H1 (cell line): ENCODE measurements at regions not wholly inside any gene's neighbourhood (a gene's known extent, or its start where the extent isn't known, plus 50 kb on each side); places are given as distances from the start of the nearest gene placed in this dataset.

Source experiments
- CTCF ChIA-PET: fragments of 300-600 bp; sonication (Branson Sonifier 250); formaldehyde crosslinking; loops from one replicate; lab custom pipeline; 2021; ENCODE audit not compliant: partially characterized antibody; lab: Charles Lee
- POLR2A ChIA-PET: fragments of 300-600 bp; sonication (Branson Sonifier 250); formaldehyde crosslinking; loops from one replicate; lab custom pipeline; 2021; ENCODE audit warnings: inconsistent platforms; ENCODE audit not compliant: partially characterized antibody; lab: Charles Lee
- DNase-seq, 2 experiments: peaks; one replicate each; pipeline versions ENCODE4 v3.0.0 to v3.0.0-alpha.2; 2010 to 2022; ENCODE audit warnings: low spot score in 2 of 2, low read depth in 1 of 2, mixed read lengths in 1 of 2
- FAIRE-seq: peaks from 2 replicates; lab custom pipeline; 2011; peaks lifted over from hg19 to GRCh38; lab: Jason Lieb, UNC
- H2AFZ ChIP-seq: 2 replicates; pipeline ENCODE4 v1.8.1; 2012; ENCODE audit warnings: low read length, inconsistent platforms
- H2AK5ac ChIP-seq: 2 replicates; pipeline ENCODE4 v1.6.1; 2013; ENCODE audit warnings: low read depth, low read length
- H2BK120ac ChIP-seq: replicated peaks from 2 replicates; pipeline ENCODE3; 2013; ENCODE audit warnings: low read depth, low read length, inconsistent platforms
- H2BK12ac ChIP-seq: 2 replicates; pipeline ENCODE4 v1.6.1; 2013; ENCODE audit warnings: low read depth, low read length
- H2BK15ac ChIP-seq: 2 replicates; pipeline ENCODE4 v1.6.1; 2013; ENCODE audit warnings: low read length
- H2BK20ac ChIP-seq: 2 replicates; pipeline ENCODE4 v1.6.1; 2013; ENCODE audit warnings: low read length
- H2BK5ac ChIP-seq: 2 replicates; pipeline ENCODE4 v1.6.1; 2013; ENCODE audit warnings: low read depth, low read length
- H3K14ac ChIP-seq: 2 replicates; pipeline ENCODE4 v1.6.1; 2013; ENCODE audit warnings: inconsistent platforms; ENCODE audit not compliant: insufficient read length
- H3K18ac ChIP-seq: 2 replicates; pipeline ENCODE4 v1.6.1; 2013; ENCODE audit warnings: low read length; ENCODE audit errors: extremely low read depth
- H3K23ac ChIP-seq: 2 replicates; pipeline ENCODE4 v1.6.1; 2013; ENCODE audit warnings: inconsistent platforms; ENCODE audit not compliant: insufficient read length
- H3K23me2 ChIP-seq: 2 replicates; pipeline ENCODE4 v1.6.1; 2013; ENCODE audit warnings: low read depth, low read length
- H3K27ac ChIP-seq: 2 replicates; pipeline ENCODE4 v1.6.1; 2011; ENCODE audit warnings: low read depth, low read length, inconsistent platforms
- H3K27me3 ChIP-seq, 4 experiments: replicated peaks in 1 of 4; 1 replicate in 1 of 4; 2 replicates in 3 of 4; pipeline versions ENCODE4 v1.6.1 to v1.8.1; 2011 to 2013; ENCODE audit warnings: low read length in 3 of 4, mild to moderate bottlenecking in 3 of 4, inconsistent platforms in 2 of 4, mixed read lengths in 2 of 4, moderate library complexity in 1 of 4; ENCODE audit not compliant: control insufficient read depth in 3 of 4, insufficient read depth in 3 of 4; ENCODE audit errors: extremely low read depth in 1 of 4
- H3K36me3 ChIP-seq, 4 experiments: 2 replicates each; pipeline versions ENCODE4 v1.6.1 to v1.8.1; 2011 to 2013; ENCODE audit warnings: mild to moderate bottlenecking in 4 of 4, low read length in 3 of 4, moderate library complexity in 2 of 4, control low read depth in 1 of 4, inconsistent platforms in 1 of 4; ENCODE audit not compliant: insufficient read depth in 4 of 4, control insufficient read depth in 2 of 4
- H3K4ac ChIP-seq: replicated peaks from 2 replicates; pipeline ENCODE3; 2013; ENCODE audit warnings: low read length, low read depth, mixed read lengths, inconsistent platforms; ENCODE audit not compliant: insufficient read length
- H3K4me1 ChIP-seq, 4 experiments: replicated peaks in 1 of 4; 1 replicate in 1 of 4; 2 replicates in 3 of 4; pipeline versions ENCODE4 v1.6.1 to v1.8.1; 2011 to 2013; ENCODE audit warnings: low read length in 3 of 4, inconsistent platforms in 2 of 4, mixed read lengths in 1 of 4; ENCODE audit not compliant: insufficient read depth in 4 of 4, control insufficient read depth in 3 of 4
- H3K4me2 ChIP-seq, 2 experiments: 2 replicates each; pipeline versions ENCODE4 v1.6.1 to v1.8.1; 2011 to 2013; ENCODE audit warnings: low read depth in 2 of 2, low read length in 2 of 2, control low read depth in 1 of 2, inconsistent platforms in 1 of 2, mild to moderate bottlenecking in 1 of 2; ENCODE audit not compliant: insufficient read depth in 1 of 2
- H3K4me3 ChIP-seq, 4 experiments: fragments of 200-600, 300-600 bp in 1 of 4; sonication (generic), shearing (Covaris generic), sonication (Bioruptor Twin) in 1 of 4; 2 replicates each; pipeline versions ENCODE4 v1.5.1 to v1.8.1; 2011 to 2016; ENCODE audit warnings: low read length in 4 of 4, low read depth in 3 of 4, control low read depth in 2 of 4, inconsistent platforms in 2 of 4, mild to moderate bottlenecking in 2 of 4, mixed read lengths in 1 of 4, moderate library complexity in 1 of 4; ENCODE audit not compliant: insufficient read depth in 2 of 4; ENCODE audit errors: extremely low read depth in 1 of 4
- H3K56ac ChIP-seq: replicated peaks from 2 replicates; pipeline ENCODE3; 2013; ENCODE audit warnings: low read depth, mild to moderate bottlenecking, mixed read lengths, low read length, inconsistent platforms; ENCODE audit not compliant: insufficient read length
- H3K79me1 ChIP-seq: 2 replicates; pipeline ENCODE4 v1.6.1; 2013; ENCODE audit warnings: low read depth, low read length, control low read depth
- H3K79me2 ChIP-seq, 2 experiments: 2 replicates each; pipeline versions ENCODE4 v1.6.1 to v1.8.1; 2012 to 2013; ENCODE audit warnings: low read length in 2 of 2, mild to moderate bottlenecking in 2 of 2, inconsistent platforms in 1 of 2; ENCODE audit not compliant: insufficient read depth in 2 of 2, control insufficient read depth in 1 of 2
- H3K9ac ChIP-seq, 4 experiments: replicated peaks in 1 of 4; 1 replicate in 1 of 4; 2 replicates in 3 of 4; pipeline versions ENCODE4 v1.6.1 to v1.8.1; 2011 to 2013; ENCODE audit warnings: low read depth in 3 of 4, low read length in 3 of 4, control low read depth in 2 of 4, mild to moderate bottlenecking in 2 of 4, moderate library complexity in 2 of 4, inconsistent platforms in 1 of 4; ENCODE audit errors: extremely low read depth in 1 of 4
- H3K9me3 ChIP-seq, 2 experiments: 2 replicates each; pipeline versions ENCODE4 v1.6.1 to v1.8.1; 2012 to 2013; ENCODE audit warnings: mild to moderate bottlenecking in 2 of 2, moderate library complexity in 2 of 2, control low read depth in 1 of 2, inconsistent platforms in 1 of 2, low read depth in 1 of 2, low read length in 1 of 2, mixed read lengths in 1 of 2; ENCODE audit not compliant: insufficient read depth in 2 of 2
- H4K20me1 ChIP-seq, 2 experiments: replicated peaks in 1 of 2; 2 replicates each; pipeline versions ENCODE3 to v1.8.1; 2011 to 2013; ENCODE audit warnings: inconsistent platforms in 2 of 2, low read length in 2 of 2, mild to moderate bottlenecking in 1 of 2; ENCODE audit not compliant: insufficient read depth in 2 of 2, control insufficient read depth in 1 of 2
- H4K5ac ChIP-seq: 2 replicates; pipeline ENCODE4 v1.6.1; 2013; ENCODE audit warnings: low read length, low read depth, mixed read lengths, inconsistent platforms; ENCODE audit not compliant: insufficient read length
- H4K8ac ChIP-seq: 2 replicates; pipeline ENCODE4 v1.8.0; 2013; ENCODE audit warnings: mild to moderate bottlenecking, moderate library complexity, low read length, inconsistent platforms; ENCODE audit not compliant: insufficient read depth; ENCODE audit errors: extremely low read depth
- H4K91ac ChIP-seq: replicated peaks from 2 replicates; pipeline ENCODE3; 2013; ENCODE audit warnings: low read length, mixed read lengths, inconsistent platforms; ENCODE audit not compliant: insufficient read length
- CEBPB ChIP-seq: IDR thresholded peaks from 2 replicates; pipeline ENCODE4 v1.6.1; 2012; ENCODE audit warnings: low read depth, low read length
- MAX ChIP-seq: IDR thresholded peaks from 2 replicates; pipeline ENCODE4 v1.6.1; 2012; ENCODE audit warnings: inconsistent platforms
- SP2 ChIP-seq: IDR thresholded peaks from 2 replicates; pipeline ENCODE4 v1.6.1; 2012; ENCODE audit warnings: mild to moderate bottlenecking, low read length, inconsistent platforms
- TCF12 ChIP-seq: IDR thresholded peaks from 2 replicates; pipeline ENCODE4 v1.6.1; 2011; ENCODE audit warnings: low read depth, mild to moderate bottlenecking, low read length
- WGBS, 2 experiments: shearing (Covaris generic) in 1 of 2; methylation state at CpG; one replicate each; pipeline versions ENCODE4 v1.1.6 to v1.1.7; 2013 to 2015; ENCODE audit warnings: low lambda C conversion rate in 2 of 2, mixed read lengths in 2 of 2, inconsistent platforms in 1 of 2, low coverage in 1 of 2, missing lambda C conversion rate in 1 of 2; ENCODE audit not compliant: insufficient replicate concordance in 2 of 2, insufficient coverage in 1 of 2, insufficient read length in 1 of 2; ENCODE audit errors: extremely low coverage in 1 of 2, missing lambda C conversion rate in 1 of 2; 5-methylcytosine and 5-hydroxymethylcytosine counted together

DNA sequence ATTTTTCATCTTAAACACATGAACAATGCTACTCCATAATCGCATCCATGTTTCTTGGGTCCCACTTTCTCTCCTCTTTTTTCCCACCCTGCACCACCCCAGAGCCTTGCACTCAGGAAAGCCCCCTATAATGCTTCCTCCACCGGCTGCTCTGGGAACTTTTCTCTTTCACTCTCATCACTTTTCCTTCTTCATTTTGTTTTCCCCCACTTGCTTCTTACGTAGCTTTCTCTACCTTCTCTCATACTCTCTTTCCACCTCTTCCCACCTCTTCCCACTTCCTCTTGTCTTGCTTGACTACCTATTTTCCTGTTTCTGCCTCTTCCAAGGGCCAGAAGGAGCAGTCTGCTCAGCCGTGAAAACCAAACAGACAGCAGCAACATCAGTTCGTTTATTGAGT is 229.5 kb upstream of the RHOBTB1 start:
- no peaks in the 10 kb centered on the region for H3K27me3 ChIP-seq
- H4K91ac ChIP-seq, result no peak overlapping the region
- H3K9ac ChIP-seq, result no peak overlapping the region
- H2AK5ac ChIP-seq, result no peak overlapping the region
- no peak overlapping the region for H3K56ac ChIP-seq
- FAIRE-seq (no peak), DNase-seq (no peak)
- H3K23ac ChIP-seq, result no peak overlapping the region
- no peak overlapping the region for H2BK20ac ChIP-seq
- no peak overlapping the region for H3K4ac ChIP-seq
- H2AFZ ChIP-seq, result no peak overlapping the region
- H2BK5ac ChIP-seq, result no peak overlapping the region
- CTCF ChIA-PET, result no interaction called here
- H2BK15ac ChIP-seq, result no peak overlapping the region
- H3K4me3 ChIP-seq, result no peak overlapping the region
- no peaks in the 10 kb centered on the region for H3K79me2 ChIP-seq
- no peaks in the 10 kb centered on the region for H3K79me1 ChIP-seq
- H3K14ac ChIP-seq, result no peak overlapping the region
- H2BK120ac ChIP-seq, result no peak overlapping the region
- H4K5ac ChIP-seq, result no peak overlapping the region
- H3K18ac ChIP-seq, result no peak overlapping the region
- H3K9me3 ChIP-seq, result no peaks in the 10 kb centered on the region
- H3K23me2 ChIP-seq, result no peaks in the 10 kb centered on the region; the same call in 1 of the 2 replicates
- no peaks in the 10 kb centered on the region for H3K36me3 ChIP-seq
- POLR2A ChIA-PET, result no interaction called here
- H3K4me1 ChIP-seq, result no peaks in the 10 kb centered on the region
- no peaks in the 10 kb centered on the region for H4K20me1 ChIP-seq
- no peak overlapping the region for H3K27ac ChIP-seq
- 86% methylated on average over 5 of the region's 5 CpGs; no CpG with 5 or more reads in 1 of the 2 experiments for WGBS, 2 experiments
- no peak for TF ChIP-seq SP2
- TF ChIP-seq TCF12, result no peak
- no peak for TF ChIP-seq CEBPB
- no peak for TF ChIP-seq MAX
- no peak overlapping the region for H4K8ac ChIP-seq
- no peak overlapping the region for H2BK12ac ChIP-seq
- H3K4me2 ChIP-seq, result no peak overlapping the region
